ENCODE measurements at regions not wholly inside any gene's neighbourhood (a gene's known extent, or its start where the extent isn't known, plus 50 kb on each side); places are given as distances from the start of the nearest gene placed in this dataset.

GRCh38 chr11:25339281-25339680 is 842.4 kb downstream of the LUZP2 start:
- Histone ChIP-seq H3K9me3 (ENCODE audit: control insufficient read depth, insufficient read depth, low read depth, low read length) (no peaks in the 10 kb centered on the region), H3K27me3 (ENCODE audit: control insufficient read depth, insufficient read depth, low read length) (no peaks in the 10 kb centered on the region), H3K36me3 (ENCODE audit: control insufficient read depth, insufficient read depth, low read length) (no peaks in the 10 kb centered on the region), H3K27ac (ENCODE audit: low read length) (no peak overlapping the region), H3K4me1 (ENCODE audit: control insufficient read depth, insufficient read depth, low read length) (no peaks in the 10 kb centered on the region), H3K4me3 (ENCODE audit: low read depth in 2 of 2, low read length in 2 of 2) (no peak overlapping the region)
- in situ Hi-C loops (cut with HindIII; ENCODE audit: low pct_unique_long_range_greater_than_20kb, low sequenced_read_pairs) (no loop called here), intact Hi-C loops (cut with micrococcal nuclease; ENCODE audit: unreplicated experiment) (no loop called here)
- ChIA-PET CTCF (no interaction called here), POLR2A (no interaction called here)
- DNase-seq (ENCODE audit: low read depth, low spot score) (no peak), ATAC-seq (no peak)
- TF ChIP-seq TCF7L2 (IDR thresholded peaks at IDR 0.05; ENCODE audit: low read depth, low read length) = no peak
- no peak for TF ChIP-seq POLR2AphosphoS5 (IDR thresholded peaks at IDR 0.05; ENCODE audit: low read depth, low read length)
- TF ChIP-seq REST (IDR thresholded peaks at IDR 0.05; ENCODE audit: insufficient read depth in 1 of 2, low read depth in 2 of 2, low read length in 1 of 2) = no peak
- TF ChIP-seq CTCF (IDR thresholded peaks at IDR 0.05) = no peak
- TF ChIP-seq SIN3A (IDR thresholded peaks at IDR 0.05; ENCODE audit: borderline replicate concordance, insufficient read depth, low read depth, low read length) = no peak
- BruUV-seq (replicated peaks) = no TSS peak

- TF ChIP-seq TCF7L2 (IDR thresholded peaks at IDR 0.05; ENCODE audit: low read depth, low read length) = no peak
- no peak for TF ChIP-seq CTCF (IDR thresholded peaks at IDR 0.05)
- TF ChIP-seq REST (IDR thresholded peaks at IDR 0.05; ENCODE audit: insufficient read depth in 1 of 2, low read depth in 2 of 2, low read length in 1 of 2) = no peak
- TF ChIP-seq POLR2AphosphoS5 (IDR thresholded peaks at IDR 0.05; ENCODE audit: low read depth, low read length) = no peak
- TF ChIP-seq SIN3A (IDR thresholded peaks at IDR 0.05; ENCODE audit: borderline replicate concordance, insufficient read depth, low read depth, low read length) = no peak
- BruUV-seq (replicated peaks) = no TSS peak
- DNase-seq (ENCODE audit: low read depth, low spot score) (no peak), ATAC-seq (no peak)
- intact Hi-C loops (cut with micrococcal nuclease; ENCODE audit: unreplicated experiment) = no loop called here
- POLR2A ChIA-PET = no interaction called here
- H3K36me3 ChIP-seq (ENCODE audit: control insufficient read depth, insufficient read depth, low read length) = no peaks in the 10 kb centered on the region
- no peak overlapping the region for H3K4me3 ChIP-seq (ENCODE audit: low read depth in 2 of 2, low read length in 2 of 2)
- in situ Hi-C loops (cut with HindIII; ENCODE audit: low pct_unique_long_range_greater_than_20kb, low sequenced_read_pairs) = no loop called here
- H3K4me1 ChIP-seq (ENCODE audit: control insufficient read depth, insufficient read depth, low read length) = no peaks in the 10 kb centered on the region
- no peak overlapping the region for H3K27ac ChIP-seq (ENCODE audit: low read length)
- CTCF ChIA-PET = interaction anchor here (0.6 kb wide), 1 partner anchor 224 kb away, joined by 3 read pairs; no protein-coding TSS in a partner anchor
- H3K9me3 ChIP-seq (ENCODE audit: control insufficient read depth, insufficient read depth, low read depth, low read length) = no peaks in the 10 kb centered on the region
- H3K27me3 ChIP-seq (ENCODE audit: control insufficient read depth, insufficient read depth, low read length) = no peaks in the 10 kb centered on the region
These were observed 852.7 kb downstream of the LUZP2 start for GRCh38 chr11:25349537-25349936.
